Right lobe of liver (tissue), 4 donors: ENCODE measurements at regions not wholly inside any gene's neighbourhood (a gene's known extent, or its start where the extent isn't known, plus 50 kb on each side); places are given as distances from the start of the nearest gene placed in this dataset.

Source experiments
- CTCF ChIP-seq, 4 donors: fragments of 200-600 bp in 3 of 4; fragments of 450-650 bp in 1 of 4; IDR thresholded peaks; one replicate each; pipeline versions ENCODE4 v1.5.1 to v1.8.0; 2016 to 2022; ENCODE audit warnings: antibody characterized with exemption in 4 of 4, mild to moderate bottlenecking in 2 of 4
- POLR2A ChIP-seq: fragments of 450-650 bp; IDR thresholded peaks from one replicate; pipeline ENCODE4 v1.6.1; 2017; ENCODE audit warnings: antibody characterized with exemption, mild to moderate bottlenecking
- donor health status: DM: no; HTN: no; CAD: no.
- donor health status: DM: no; HTN: no; CAD: no.
- donor health status: DM: no; HTN: yes; CAD: no.

- TF ChIP-seq CTCF (IDR thresholded peaks at IDR 0.05) (no peak), POLR2A (no peak)
Measured at GRCh38 chr10:109433434-109433833, 489.9 kb downstream of the XPNPEP1 start.
